Activated CD8-positive, alpha-beta T cell treated with anti-CD3 and anti-CD28 coated beads for 36 hours (primary cell): ENCODE measurements at regions not wholly inside any gene's neighbourhood (a gene's known extent, or its start where the extent isn't known, plus 50 kb on each side); places are given as distances from the start of the nearest gene placed in this dataset.
A peak's percentile ranks its signal among the peaks of the same experiment; 100 is the strongest.
"Not testable (repeated sequence)": the region's sequence is repeated elsewhere in the genome, so short reads cannot be mapped to it uniquely, and the experiment has no call there.

Source experiments
- ATAC-seq: fragments of 200-7000 bp; cut with Tn5 transposase; one replicate; pipeline ENCODE4 v1.10.0; 2021; ENCODE audit warnings: mild to moderate bottlenecking, moderate library complexity
- CTCF ChIA-PET: fragments of 350-600 bp; sonication (Branson Sonifier 250); formaldehyde crosslinking; loops from one replicate; lab custom pipeline; 2021; ENCODE audit warnings: antibody characterized with exemption; lab: Charles Lee
- POLR2A ChIA-PET: fragments of 350-600 bp; sonication (Branson Sonifier 250); formaldehyde crosslinking; loops from one replicate; lab custom pipeline; 2021; ENCODE audit warnings: antibody characterized with exemption; lab: Charles Lee
- DNase-seq: peaks from one replicate; pipeline ENCODE4 v3.0.0-alpha.2; 2020
- H3K27ac Mint-ChIP-seq: one replicate; pipeline ENCODE4 v1.8.0; 2021; ENCODE audit warnings: mild to moderate bottlenecking, mixed read lengths
- H3K27me3 Mint-ChIP-seq: one replicate; pipeline ENCODE4 v1.8.0; 2021; ENCODE audit warnings: mixed read lengths
- H3K36me3 Mint-ChIP-seq: one replicate; pipeline ENCODE4 v1.8.0; 2021; ENCODE audit warnings: low read depth, mixed read lengths
- H3K4me1 Mint-ChIP-seq: one replicate; pipeline ENCODE4 v1.8.0; 2021; ENCODE audit warnings: low read depth, mixed read lengths
- H3K4me3 Mint-ChIP-seq: one replicate; pipeline ENCODE4 v1.8.0; 2021; ENCODE audit warnings: mild to moderate bottlenecking, moderate library complexity, mixed read lengths
- H3K9me3 Mint-ChIP-seq: one replicate; pipeline ENCODE4 v1.8.0; 2021; ENCODE audit warnings: mixed read lengths
- CTCF ChIP-seq: fragments of 200-600 bp; IDR thresholded peaks from one replicate; pipeline ENCODE4 v1.8.0; 2022; ENCODE audit warnings: antibody characterized with exemption, mild to moderate bottlenecking
- intact Hi-C: fragments of 100-400 bp; cut with micrococcal nuclease; formaldehyde crosslinking; loops from one replicate; pipeline ENCODE4 v1.10.0; 2022

- no peak for TF ChIP-seq CTCF
- DNase-seq: peak; percentile 27
Observed at GRCh38 chr12:65742018-65743010, 82.0 kb upstream of the HMGA2 start.

GRCh38 chr12:65744236-65744840, 79.9 kb upstream of the HMGA2 start:
- DNase-seq, H3K4me3 Mint-ChIP-seq, intact Hi-C loops, CTCF ChIA-PET, H3K27ac Mint-ChIP-seq, H3K9me3 Mint-ChIP-seq, H3K36me3 Mint-ChIP-seq, ATAC-seq, POLR2A ChIA-PET: not testable (repeated sequence)
- Mint-ChIP-seq H3K4me1 (peaks cover 15% of the 10 kb centered on the region), H3K27me3 (peaks cover 29% of the 10 kb centered on the region)

More at GRCh38 chr12:65742018-65743010, 82.0 kb upstream of the HMGA2 start:
- ATAC-seq: peak; percentile 43
- peaks cover 24% of the 10 kb centered on the region for H3K27me3 Mint-ChIP-seq
- H3K27ac Mint-ChIP-seq: no peak overlapping the region
- H3K9me3 Mint-ChIP-seq: no peaks in the 10 kb centered on the region
- ChIA-PET CTCF (interaction anchor here (1.3 kb wide), 1 partner anchor 12 kb away, joined by 4 read pairs; no protein-coding TSS in a partner anchor), POLR2A (no interaction called here)
- H3K4me3 Mint-ChIP-seq: peak overlapping the region; percentile 72
- H3K36me3 Mint-ChIP-seq: no peaks in the 10 kb centered on the region
- intact Hi-C loops: no loop called here
- H3K4me1 Mint-ChIP-seq: peaks cover 15% of the 10 kb centered on the region

GRCh38 chr12:65747338-65747737, 76.9 kb upstream of the HMGA2 start:
- H3K36me3 Mint-ChIP-seq: no peaks in the 10 kb centered on the region
- no peak for TF ChIP-seq CTCF
- DNase-seq (no peak), ATAC-seq (no peak)
- intact Hi-C loops: no loop called here
- peaks cover 2% of the 10 kb centered on the region for H3K4me1 Mint-ChIP-seq
- no peak overlapping the region for H3K4me3 Mint-ChIP-seq
- H3K9me3 Mint-ChIP-seq: no peaks in the 10 kb centered on the region
- peaks cover 30% of the 10 kb centered on the region for H3K27me3 Mint-ChIP-seq
- H3K27ac Mint-ChIP-seq: no peak overlapping the region
- CTCF ChIA-PET: no interaction called here
- POLR2A ChIA-PET: no interaction called here

- no peaks in the 10 kb centered on the region for H3K9me3 Mint-ChIP-seq
- ChIA-PET CTCF (no interaction called here), POLR2A (no interaction called here)
- no peaks in the 10 kb centered on the region for H3K4me1 Mint-ChIP-seq
- H3K27ac Mint-ChIP-seq: no peak overlapping the region
- no peak for ATAC-seq
- no peak for TF ChIP-seq CTCF
- intact Hi-C loops: no loop called here
- H3K36me3 Mint-ChIP-seq: no peaks in the 10 kb centered on the region
- no peak for DNase-seq
- H3K27me3 Mint-ChIP-seq: peaks cover 24% of the 10 kb centered on the region
- H3K4me3 Mint-ChIP-seq: no peak overlapping the region
Observed at GRCh38 chr12:65748332-65748731, 76.0 kb upstream of the HMGA2 start.

- intact Hi-C loops: no loop called here
- CTCF ChIA-PET: interaction anchor here (1.4 kb wide), 1 partner anchor 11 kb away, joined by 4 read pairs; no protein-coding TSS in a partner anchor
- H3K4me3 Mint-ChIP-seq: no peak overlapping the region
Observed at GRCh38 chr12:65754290-65754689, 70.0 kb upstream of the HMGA2 start.

More at GRCh38 chr12:65754290-65754689, 70.0 kb upstream of the HMGA2 start:
- Mint-ChIP-seq H3K4me1 (peaks cover 15% of the 10 kb centered on the region), H3K36me3 (no peaks in the 10 kb centered on the region), H3K9me3 (no peaks in the 10 kb centered on the region), H3K27ac (no peak overlapping the region), H3K27me3 (peaks cover 26% of the 10 kb centered on the region)
- POLR2A ChIA-PET: no interaction called here
- no peak for DNase-seq
- ATAC-seq: no peak
- TF ChIP-seq CTCF: no peak
